K562 (cell line): ENCODE measurements at regions not wholly inside any gene's neighbourhood (a gene's known extent, or its start where the extent isn't known, plus 50 kb on each side); places are given as distances from the start of the nearest gene placed in this dataset.

Source experiments
- ATAC-seq: fragments of 200-7000 bp; cut with Tn5 transposase; 3 replicates; pipeline ENCODE4 v1.9.1; 2020; ENCODE audit warnings: moderate library complexity
- BruUV-seq: library from RNA; stranded (reverse); fragments of 400-500 nt; replicated peaks from 2 replicates; lab custom pipeline; 2021; lab: Mats Ljungman, UMichigan
- CTCF ChIA-PET: fragments of 300-600 bp; formaldehyde crosslinking; extraction: SDS; loops from one replicate; lab custom pipeline; 2021; ENCODE audit warnings: low intra/inter-chr PET ratio; lab: Yijun Ruan, JAX
- POLR2A ChIA-PET: fragments of 300-600, 350-650 bp; sonication (Branson Sonifier 250); formaldehyde crosslinking; extraction: SDS; loops from one replicate; lab custom pipeline; 2021; ENCODE audit warnings: antibody characterized with exemption, inconsistent platforms; lab: Yijun Ruan, JAX
- DNase-seq, 4 experiments: peaks; one replicate each; pipeline versions ENCODE4 v3.0.0 to v3.0.0-alpha.2; 2011 to 2018; ENCODE audit warnings: low spot score in 3 of 4, mixed read lengths in 3 of 4; ENCODE audit errors: extremely low read depth in 1 of 4
- FAIRE-seq: peaks from 2 replicates; lab custom pipeline; 2011; peaks lifted over from hg19 to GRCh38; lab: Jason Lieb, UNC
- H2AFZ ChIP-seq: 2 replicates; pipeline ENCODE4 v1.6.0; 2011; ENCODE audit warnings: low read depth, low read length, control low read depth, inconsistent platforms
- H3K27ac ChIP-seq: fragments of 200-600 bp; 3 replicates; pipeline ENCODE4 v1.8.0; 2011; ENCODE audit warnings: low read depth, mild to moderate bottlenecking, control low read depth, inconsistent platforms, low read length, moderate library complexity, mixed read lengths; ENCODE audit errors: extremely low read depth
- H3K27me3 ChIP-seq, 2 experiments: fragments of 300-600 bp in 1 of 2; 2 replicates in 1 of 2; 3 replicates in 1 of 2; pipeline versions ENCODE4 v1.6.0 to v1.8.0; 2011; ENCODE audit warnings: inconsistent platforms in 2 of 2, low read length in 2 of 2, mild to moderate bottlenecking in 1 of 2, mixed read lengths in 1 of 2, moderate library complexity in 1 of 2; ENCODE audit not compliant: control insufficient read depth in 2 of 2, insufficient read depth in 2 of 2
- H3K36me3 ChIP-seq: fragments of 300-600 bp; 3 replicates; pipeline ENCODE4 v1.8.0; 2011; ENCODE audit warnings: mild to moderate bottlenecking, low read length, inconsistent platforms; ENCODE audit not compliant: control insufficient read depth, insufficient read depth
- H3K4me1 ChIP-seq, 2 experiments: fragments of 200-600 bp in 1 of 2; replicated peaks in 1 of 2; 2 replicates in 1 of 2; 3 replicates in 1 of 2; pipeline versions ENCODE4 v1.5.1 to v1.8.0; 2011; ENCODE audit warnings: inconsistent platforms in 2 of 2, low read length in 2 of 2, mild to moderate bottlenecking in 1 of 2, mixed read lengths in 1 of 2, moderate library complexity in 1 of 2; ENCODE audit not compliant: control insufficient read depth in 2 of 2, insufficient read depth in 2 of 2
- H3K4me2 ChIP-seq: 2 replicates; pipeline ENCODE4 v1.6.1; 2011; ENCODE audit warnings: low read length, control low read depth, inconsistent platforms, mixed read lengths; ENCODE audit not compliant: insufficient read depth
- H3K4me3 ChIP-seq: fragments of 200-600 bp; sonication (generic), shearing (Covaris generic); 2 replicates; pipeline ENCODE4 v1.5.1; 2016; ENCODE audit warnings: control low read depth, inconsistent platforms
- H3K79me2 ChIP-seq: fragments of 200-600 bp; 3 replicates; pipeline ENCODE4 v1.8.0; 2011; ENCODE audit warnings: low read length, inconsistent platforms; ENCODE audit not compliant: control insufficient read depth, insufficient read depth
- H3K9ac ChIP-seq, 2 experiments: 2 replicates each; pipeline versions ENCODE4 v1.6.0 to v1.6.1; 2011; ENCODE audit warnings: low read depth in 2 of 2, low read length in 2 of 2, control low read depth in 1 of 2, inconsistent platforms in 1 of 2, mild to moderate bottlenecking in 1 of 2, mixed read lengths in 1 of 2; ENCODE audit not compliant: insufficient read depth in 1 of 2
- H3K9me1 ChIP-seq: one replicate; pipeline ENCODE4 v1.6.0; 2011; ENCODE audit warnings: inconsistent platforms, mild to moderate bottlenecking, low read length, moderate library complexity; ENCODE audit not compliant: control insufficient read depth, insufficient read depth
- H3K9me3 ChIP-seq: replicated peaks from 2 replicates; pipeline ENCODE4 v1.5.1; 2011; ENCODE audit warnings: low read depth, low read length, inconsistent platforms; ENCODE audit not compliant: control insufficient read depth, insufficient read depth
- H4K20me1 ChIP-seq: replicated peaks from 2 replicates; pipeline ENCODE4 v1.6.1; 2011; ENCODE audit warnings: low read length, inconsistent platforms, mixed read lengths; ENCODE audit not compliant: control insufficient read depth, insufficient read depth
- CTBP1 ChIP-seq: fragments of 450-650 bp; IDR thresholded peaks from 2 replicates; pipeline ENCODE4 v1.6.1; 2016; ENCODE audit warnings: borderline replicate concordance
- GTF2E2 ChIP-seq: fragments of 200-800 bp; sonication (Bioruptor generic); IDR thresholded peaks from 2 replicates; pipeline ENCODE4 v1.6.1; 2016; ENCODE audit warnings: missing genetic modification characterization, missing compliant biosample characterization
- HINFP ChIP-seq: fragments of 450-650 bp; conservative IDR thresholded peaks from 2 replicates; pipeline ENCODE4 v1.6.1; 2016; ENCODE audit warnings: missing genetic modification characterization, low read depth, mild to moderate bottlenecking, control low read depth, missing compliant biosample characterization
- JUND ChIP-seq, 2 experiments: IDR thresholded peaks; 2 replicates in 1 of 2; 3 replicates in 1 of 2; pipeline ENCODE4 v1.6.1; 2011; ENCODE audit warnings: borderline replicate concordance in 2 of 2, low read depth in 2 of 2, low read length in 2 of 2, improper control_type of control experiment in 1 of 2, missing biosample characterization in 1 of 2, missing genetic modification characterization in 1 of 2, missing genetic modification reagents in 1 of 2
- MECOM ChIP-seq: fragments of 250-450 bp; sonication (Bioruptor Pico); IDR thresholded peaks from 2 replicates; pipeline ENCODE4 v1.8.0; 2022; ENCODE audit warnings: inconsistent platforms
- MGA ChIP-seq: fragments of 450-650 bp; IDR thresholded peaks from 2 replicates; pipeline ENCODE4 v1.6.1; 2016; ENCODE audit warnings: mild to moderate bottlenecking, moderate library complexity
- NBN ChIP-seq: fragments of 450-650 bp; IDR thresholded peaks from 2 replicates; pipeline ENCODE4 v1.6.1; 2016; ENCODE audit warnings: low read depth, mild to moderate bottlenecking
- RFX7 ChIP-seq: fragments of 250-450 bp; sonication (Bioruptor Pico); IDR thresholded peaks from 2 replicates; pipeline ENCODE4 v1.5.1; 2021; ENCODE audit warnings: mild to moderate bottlenecking
- ZNF584 ChIP-seq: fragments of 200-800 bp; sonication (Bioruptor generic); IDR thresholded peaks from 2 replicates; pipeline ENCODE4 v1.6.1; 2016; ENCODE audit warnings: low read depth, mild to moderate bottlenecking, missing genetic modification characterization, missing compliant biosample characterization
- WGBS: fragments of 100-300 bp; shearing (Covaris generic); methylation state at CpG from one replicate; pipeline ENCODE4 v1.1.6; 2016; ENCODE audit warnings: low coverage, mixed read lengths; ENCODE audit not compliant: insufficient coverage; ENCODE audit errors: missing lambda C conversion rate; 5-methylcytosine and 5-hydroxymethylcytosine counted together
- in situ Hi-C: fragments of 300-500 bp; cut with MboI; formaldehyde crosslinking; loops from 4 replicates; pipeline ENCODE4 v1.15.0; 2018; ENCODE audit warnings: inconsistent platforms, mixed read lengths
- intact Hi-C: fragments of 100-400 bp; cut with micrococcal nuclease; formaldehyde crosslinking; loops from 2 replicates; pipeline ENCODE4 v1.14.2; 2022

GRCh38 chr16:77589071-77589765, 133.1 kb upstream of the NUDT7 start:
- Histone ChIP-seq H4K20me1 (no peaks in the 10 kb centered on the region), H3K36me3 (no peaks in the 10 kb centered on the region), H3K27me3 (peaks cover 4 to 6% of the 10 kb centered on the region in 2 experiments; a peak in 2 of 5 replicates), H3K4me3 (no peak overlapping the region), H3K9me3 (no peaks in the 10 kb centered on the region), H3K27ac (no peak overlapping the region), H2AFZ (no peak overlapping the region), H3K4me1 (no peaks in the 10 kb centered on the region), H3K4me2 (no peak overlapping the region), H3K79me2 (no peaks in the 10 kb centered on the region), H3K9me1 (no peaks in the 10 kb centered on the region), H3K9ac (no peak overlapping the region)
- intact Hi-C loops (loop anchor here (10.0 kb wide), 2 partner anchors 184 to 386 kb away; no protein-coding TSS in a partner anchor), in situ Hi-C loops (no loop called here)
- no peak for ATAC-seq
- 0% methylated on average over 10 of the region's 10 CpGs for WGBS
- no peak for DNase-seq
- no peak for FAIRE-seq
- ChIA-PET POLR2A (no interaction called here), CTCF (no interaction called here)
- no TSS peak for BruUV-seq
- TF ChIP-seq HINFP (tag) (no peak), MECOM (no peak), CTBP1 (no peak), NBN (no peak), GTF2E2 (tag) (no peak), JUND (IDR thresholded peaks at IDR 0.05; ENCODE audit: borderline replicate concordance, low read depth, low read length) (no peak), JUND (tag; IDR thresholded peaks at IDR 0.05; ENCODE audit: borderline replicate concordance, low read depth, low read length) (no peak), MGA (no peak), ZNF584 (no peak), RFX7 (CRISPR knock-in tag) (no peak)
